Keratinocyte (primary cell): ENCODE measurements at regions not wholly inside any gene's neighbourhood (a gene's known extent, or its start where the extent isn't known, plus 50 kb on each side); places are given as distances from the start of the nearest gene placed in this dataset.

Source experiments
- DNase-seq: peaks from one replicate; pipeline ENCODE4 v3.0.0-alpha.2; 2011; ENCODE audit warnings: low read depth, missing footprints, low spot score
- FAIRE-seq: peaks from 2 replicates; lab custom pipeline; 2011; peaks lifted over from hg19 to GRCh38; lab: Jason Lieb, UNC
- H2AFZ ChIP-seq: 2 replicates; pipeline ENCODE4 v1.6.0; 2012; ENCODE audit warnings: low read length, control low read depth, inconsistent platforms; ENCODE audit not compliant: control insufficient read depth
- H3K27ac ChIP-seq: 2 replicates; pipeline ENCODE4 v1.5.1; 2011; ENCODE audit warnings: low read length; ENCODE audit not compliant: control insufficient read depth, insufficient read depth
- H3K27me3 ChIP-seq: 3 replicates; pipeline ENCODE4 v1.6.0; 2011; ENCODE audit warnings: low read length; ENCODE audit not compliant: control insufficient read depth, insufficient read depth; ENCODE audit errors: extremely low read depth
- H3K36me3 ChIP-seq, 2 experiments: 2 replicates in 1 of 2; 3 replicates in 1 of 2; pipeline ENCODE4 v1.5.1; 2011; ENCODE audit warnings: low read length in 2 of 2, mild to moderate bottlenecking in 1 of 2; ENCODE audit not compliant: control insufficient read depth in 2 of 2, insufficient read depth in 2 of 2; ENCODE audit errors: extremely low read depth in 1 of 2
- H3K4me1 ChIP-seq: 3 replicates; pipeline ENCODE4 v1.5.1; 2011; ENCODE audit warnings: low read length; ENCODE audit not compliant: control insufficient read depth, insufficient read depth; ENCODE audit errors: extremely low read depth
- H3K4me2 ChIP-seq: 3 replicates; pipeline ENCODE4 v1.6.0; 2011; ENCODE audit warnings: low read depth, low read length; ENCODE audit not compliant: control insufficient read depth, insufficient read depth; ENCODE audit errors: extremely low read depth
- H3K4me3 ChIP-seq, 3 experiments: fragments of 200-600 bp in 1 of 3; sonication (generic) in 1 of 3; 2 replicates in 2 of 3; 3 replicates in 1 of 3; pipeline ENCODE4 v1.5.1; 2011 to 2016; ENCODE audit warnings: low read length in 3 of 3, mild to moderate bottlenecking in 3 of 3, control low read depth in 2 of 3, inconsistent platforms in 1 of 3, low read depth in 1 of 3, mixed read lengths in 1 of 3, mixed run types in 1 of 3, moderate library complexity in 1 of 3; ENCODE audit not compliant: control insufficient read depth in 2 of 3, insufficient read depth in 2 of 3; ENCODE audit errors: extremely low read depth in 1 of 3
- H3K79me2 ChIP-seq: 2 replicates; pipeline ENCODE4 v1.6.0; 2012; ENCODE audit warnings: low read length; ENCODE audit not compliant: control insufficient read depth, insufficient read depth
- H3K9ac ChIP-seq: 3 replicates; pipeline ENCODE4 v1.6.0; 2011; ENCODE audit warnings: low read length; ENCODE audit not compliant: control insufficient read depth, insufficient read depth; ENCODE audit errors: extremely low read depth
- H3K9me1 ChIP-seq: 3 replicates; pipeline ENCODE4 v1.6.0; 2011; ENCODE audit warnings: low read length; ENCODE audit not compliant: control insufficient read depth, insufficient read depth; ENCODE audit errors: extremely low read depth
- H3K9me3 ChIP-seq: 2 replicates; pipeline ENCODE4 v1.5.1; 2012; ENCODE audit warnings: low read depth, low read length; ENCODE audit not compliant: control insufficient read depth
- H4K20me1 ChIP-seq: 3 replicates; pipeline ENCODE4 v1.6.0; 2011; ENCODE audit warnings: low read length; ENCODE audit not compliant: control insufficient read depth, insufficient read depth; ENCODE audit errors: extremely low read depth
- CTCF ChIP-seq, 3 experiments: IDR thresholded peaks in 1 of 3; conservative IDR thresholded peaks in 1 of 3; optimal IDR thresholded peaks in 1 of 3; 2 replicates in 2 of 3; 3 replicates in 1 of 3; pipeline versions ENCODE3 to v1.5.1; 2011; ENCODE audit warnings: low read length in 3 of 3, mild to moderate bottlenecking in 3 of 3, moderate library complexity in 2 of 3, control low read depth in 1 of 3, inconsistent platforms in 1 of 3; ENCODE audit not compliant: insufficient read depth in 2 of 3; ENCODE audit errors: extremely low read depth in 1 of 3
- EZH2 ChIP-seq: IDR thresholded peaks from one replicate; pipeline ENCODE4 v1.6.1; 2012; ENCODE audit warnings: inconsistent platforms, mild to moderate bottlenecking, low read length, moderate library complexity
- dilution Hi-C: fragments of 300-500 bp; cut with MboI; formaldehyde crosslinking; loops from one replicate; pipeline ENCODE4 v1.7.0; 2020; ENCODE audit warnings: low sequenced_read_pairs; ENCODE audit not compliant: extremely low pct_ligation_motif_present

GRCh38 chr2:237213315-237214022 lies 127.8 kb downstream of the COPS8 start:
- TF ChIP-seq CTCF (optimal IDR thresholded peaks at IDR 0.05 in 1 of 3, IDR thresholded peaks at IDR 0.05 in 1 of 3, conservative IDR thresholded peaks at IDR 0.05 in 1 of 3; ENCODE audit: extremely low read depth in 1 of 3, insufficient read depth in 2 of 3, low read length in 3 of 3): no peak
- no peak for TF ChIP-seq EZH2
- FAIRE-seq: no peak
- no peak overlapping the region for H3K4me2 ChIP-seq

DNA sequence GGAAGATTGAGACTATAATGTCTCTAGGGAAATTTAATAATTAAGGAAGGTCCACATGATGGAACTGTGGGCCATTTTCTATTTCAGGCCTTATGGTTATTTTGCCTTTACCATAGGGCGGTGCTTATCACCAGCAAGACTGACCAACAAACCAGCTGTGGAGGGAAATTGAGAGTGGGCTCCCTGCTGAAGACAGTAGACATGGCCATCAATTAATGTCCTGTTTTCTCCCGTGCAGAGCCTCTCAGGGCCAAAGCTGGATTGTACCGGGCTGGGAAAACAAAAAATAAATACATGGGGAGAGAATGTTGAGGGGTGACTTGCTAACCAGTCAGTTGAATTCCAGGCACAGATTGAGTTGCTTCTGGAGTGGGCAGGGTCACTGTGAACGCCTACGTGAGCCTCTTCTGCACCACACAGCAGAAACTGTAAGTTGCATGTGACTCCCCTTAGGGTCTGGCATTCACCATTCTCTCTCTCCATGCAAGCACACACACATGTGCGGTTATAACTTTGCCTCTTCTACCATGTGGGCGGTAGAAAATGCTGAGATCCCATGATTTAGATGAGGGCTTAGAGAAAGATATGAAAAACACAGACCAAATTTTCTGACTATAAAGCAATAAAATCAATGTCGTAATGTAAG lies 128.5 kb downstream of the COPS8 start:
- Histone ChIP-seq H4K20me1 (no peaks in the 10 kb centered on the region), H3K9ac (no peak overlapping the region), H3K4me1 (no peaks in the 10 kb centered on the region), H3K4me3 (no peak overlapping the region), H3K9me1 (no peaks in the 10 kb centered on the region), H3K79me2 (no peaks in the 10 kb centered on the region), H2AFZ (no peak overlapping the region), H3K9me3 (no peaks in the 10 kb centered on the region), H3K36me3 (no peaks in the 10 kb centered on the region), H3K27ac (no peak overlapping the region), H3K27me3 (peaks cover 5% of the 10 kb centered on the region), H3K4me2 (no peak overlapping the region)
- TF ChIP-seq CTCF (optimal IDR thresholded peaks at IDR 0.05 in 1 of 3, IDR thresholded peaks at IDR 0.05 in 1 of 3, conservative IDR thresholded peaks at IDR 0.05 in 1 of 3; ENCODE audit: extremely low read depth in 1 of 3, insufficient read depth in 2 of 3, low read length in 3 of 3) (no peak), EZH2 (no peak)
- DNase-seq (no peak), FAIRE-seq (no peak)
- dilution Hi-C loops: no loop called here

More at GRCh38 chr2:237213315-237214022, 127.8 kb downstream of the COPS8 start:
- dilution Hi-C loops: no loop called here
- no peak overlapping the region for H3K9ac ChIP-seq
- no peaks in the 10 kb centered on the region for H3K36me3 ChIP-seq
- H4K20me1 ChIP-seq: no peaks in the 10 kb centered on the region
- H3K4me3 ChIP-seq: no peak overlapping the region
- H3K4me1 ChIP-seq: no peaks in the 10 kb centered on the region
- H2AFZ ChIP-seq: no peak overlapping the region
- no peaks in the 10 kb centered on the region for H3K79me2 ChIP-seq
- peaks cover 5% of the 10 kb centered on the region for H3K27me3 ChIP-seq
- H3K9me3 ChIP-seq: no peaks in the 10 kb centered on the region
- H3K9me1 ChIP-seq: no peaks in the 10 kb centered on the region
- DNase-seq: no peak
- no peak overlapping the region for H3K27ac ChIP-seq
